ENCODE measurements at regions not wholly inside any gene's neighbourhood (a gene's known extent, or its start where the extent isn't known, plus 50 kb on each side); places are given as distances from the start of the nearest gene placed in this dataset.
A peak's percentile ranks its signal among the peaks of the same experiment; 100 is the strongest.

DNA sequence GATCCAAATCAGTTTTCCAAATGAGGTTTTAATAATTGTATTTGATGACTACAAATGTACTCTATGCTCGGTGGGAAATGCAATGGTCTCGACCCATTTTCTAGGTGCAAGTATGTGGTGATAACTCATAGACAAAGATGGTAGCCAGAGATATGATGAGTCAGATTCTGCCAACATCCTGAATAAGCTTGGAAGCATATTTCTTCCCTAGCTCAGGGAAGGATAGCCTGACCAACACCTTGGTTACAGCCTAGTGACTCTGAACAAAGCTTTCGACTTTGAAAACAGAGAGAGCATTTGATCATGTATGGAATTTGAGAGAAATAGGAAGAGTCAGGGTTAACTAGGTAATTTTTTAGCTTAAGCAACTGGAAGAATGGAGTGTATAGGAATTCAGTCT is 128.3 kb upstream of the MYOCD start:
- FAIRE-seq: no peak

DNA sequence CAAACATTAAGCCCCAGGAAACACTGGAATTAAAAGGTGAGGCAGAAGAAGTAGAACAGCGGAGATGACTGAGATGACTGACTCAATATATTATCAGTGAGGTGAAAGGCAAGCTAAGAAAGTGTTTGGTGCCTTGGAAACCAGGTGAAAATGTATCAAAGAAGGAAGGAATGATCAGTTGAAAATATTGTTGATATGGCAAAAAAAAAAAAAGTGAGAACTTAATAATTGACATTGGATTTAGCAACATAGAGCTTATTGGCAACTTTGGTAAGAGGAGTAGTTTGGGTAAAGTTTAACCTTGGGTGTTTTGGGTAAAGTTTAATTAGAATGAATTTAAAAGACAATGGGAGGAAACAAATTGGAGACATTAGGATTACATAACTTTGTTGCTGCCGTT is 127.7 kb upstream of the MYOCD start:
- no peak for FAIRE-seq

DNA sequence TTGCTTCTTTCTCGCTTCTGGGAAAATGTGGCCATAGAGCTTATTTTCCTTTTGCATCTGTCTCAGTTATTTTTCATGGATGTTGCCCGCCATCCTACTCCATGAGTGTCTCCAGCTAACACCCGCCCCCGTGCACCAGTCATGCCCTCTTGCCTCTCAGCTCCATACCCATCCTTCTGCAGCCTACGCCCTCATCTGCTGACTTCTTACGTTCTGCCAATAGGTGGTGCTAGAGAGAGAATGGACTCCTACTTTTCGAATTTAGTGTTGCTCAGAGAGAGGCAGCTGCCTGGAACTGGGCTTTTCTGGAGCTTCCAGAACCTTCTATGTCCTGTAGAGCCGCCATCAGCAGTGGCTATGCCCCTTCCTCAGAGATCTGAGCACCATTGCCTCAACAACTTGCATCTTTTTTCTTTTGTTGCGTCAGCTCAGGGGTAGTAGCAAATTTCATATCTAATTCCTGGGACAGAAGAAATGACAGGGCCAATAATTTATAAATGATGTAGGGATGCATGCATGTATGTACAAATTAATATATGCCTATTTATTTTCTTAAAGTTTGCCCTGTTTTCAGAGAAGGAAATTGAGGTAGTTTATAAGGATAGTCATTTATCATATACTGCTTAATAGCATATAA is 119.7 kb upstream of the MYOCD start:
- FAIRE-seq: no peak

DNA sequence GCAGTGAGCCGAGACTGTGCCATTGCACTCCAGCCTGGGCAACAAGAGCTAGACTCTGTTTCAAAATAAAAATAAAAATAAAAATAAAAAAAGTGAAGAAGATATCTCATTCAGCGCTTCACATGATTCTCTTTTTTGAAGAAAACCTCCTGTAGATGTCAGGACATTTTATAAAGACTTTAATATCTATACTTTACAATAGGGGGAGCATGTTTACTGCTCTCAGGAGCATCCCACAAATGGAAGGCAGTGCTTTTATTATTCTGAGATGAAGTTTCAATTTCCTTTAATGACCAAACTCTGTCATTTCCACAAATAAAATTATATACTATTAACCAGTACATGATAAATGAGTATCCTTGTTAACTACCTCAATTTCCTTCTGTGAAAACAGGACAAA is 118.7 kb upstream of the MYOCD start:
- no peak for FAIRE-seq

DNA sequence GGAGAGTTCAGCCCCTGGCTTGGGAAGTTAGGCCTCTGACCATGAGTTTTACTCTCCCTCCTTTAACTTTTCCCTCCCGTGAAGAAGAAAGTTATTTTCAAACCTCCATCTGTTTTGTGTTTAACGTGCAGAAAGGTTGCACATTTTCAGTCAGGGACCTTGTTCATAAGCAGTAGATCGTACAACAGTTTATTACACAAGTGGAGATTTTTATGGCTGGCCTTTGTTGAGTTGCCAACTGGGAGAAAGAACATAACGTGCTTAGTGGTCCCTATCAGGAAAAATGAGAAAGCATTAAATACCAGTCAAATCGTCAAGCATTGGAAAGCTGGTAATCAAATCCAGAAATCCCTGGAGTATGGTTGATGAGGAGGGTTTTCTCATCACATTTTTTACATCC is 117.9 kb upstream of the MYOCD start:
- no peak for FAIRE-seq

DNA sequence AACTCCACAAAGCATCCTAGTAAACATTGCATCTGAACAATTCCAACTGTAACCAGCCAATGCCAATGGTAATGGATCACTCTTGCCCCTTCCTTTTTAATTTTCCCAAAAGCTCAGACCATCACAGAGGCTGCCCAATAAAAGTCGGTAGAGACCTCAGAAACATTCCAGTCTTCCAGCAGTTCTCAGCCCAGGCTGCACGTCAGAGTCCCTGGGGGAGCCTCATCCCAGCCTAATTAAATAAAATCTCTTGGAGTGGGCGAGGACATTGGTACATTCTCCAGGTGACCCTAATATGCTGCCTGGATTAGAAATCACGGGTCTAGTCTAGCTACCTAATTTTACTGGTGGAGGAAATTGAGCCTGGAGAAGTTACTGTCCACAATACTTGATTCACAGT is 117.1 kb upstream of the MYOCD start:
- FAIRE-seq: no peak

DNA sequence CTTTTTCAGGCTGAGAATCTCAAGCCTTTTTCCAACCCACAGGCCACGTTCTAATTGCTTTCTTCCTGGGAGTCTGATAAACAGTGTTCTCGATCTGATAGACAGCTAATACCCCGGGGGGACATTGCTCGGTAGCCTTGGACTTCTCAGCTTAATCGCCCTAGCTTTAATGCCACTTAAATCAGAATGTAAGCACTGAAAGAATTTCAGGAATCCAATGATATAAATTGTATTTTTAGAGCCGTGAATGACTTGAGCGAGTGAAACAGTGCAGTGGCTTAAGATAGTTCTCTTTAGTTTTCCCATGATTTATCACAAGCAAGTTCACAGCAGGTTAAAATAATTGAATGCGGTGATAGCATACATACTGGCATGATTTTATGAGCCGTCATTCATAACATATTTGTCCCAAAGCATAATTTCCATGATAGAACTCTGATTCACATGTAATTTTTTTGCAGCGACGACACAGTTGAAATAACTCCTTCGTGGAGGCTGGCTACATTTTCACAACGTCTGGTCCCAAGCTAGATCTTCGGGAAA is 116.1 kb upstream of the MYOCD start:
- FAIRE-seq: no peak

DNA sequence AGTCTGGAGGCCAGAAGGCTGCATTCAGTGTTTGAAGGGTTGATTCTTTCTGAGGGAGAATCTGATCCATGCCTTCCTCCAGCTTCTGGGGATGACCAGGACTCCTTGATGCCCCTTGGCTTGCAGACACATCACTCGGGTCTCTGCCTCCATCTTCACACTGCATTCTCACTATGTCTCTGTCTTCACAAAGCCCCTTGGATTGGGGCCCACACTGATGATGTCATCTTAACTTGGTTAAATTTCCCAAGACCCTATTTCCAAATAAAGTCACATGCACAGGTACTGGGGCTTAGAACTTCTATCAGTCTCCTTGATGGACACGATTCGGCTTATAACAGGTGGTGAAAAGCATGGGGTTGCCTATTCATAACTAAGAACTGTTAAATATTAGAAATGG is 112.1 kb upstream of the MYOCD start:
- FAIRE-seq: no peak

DNA sequence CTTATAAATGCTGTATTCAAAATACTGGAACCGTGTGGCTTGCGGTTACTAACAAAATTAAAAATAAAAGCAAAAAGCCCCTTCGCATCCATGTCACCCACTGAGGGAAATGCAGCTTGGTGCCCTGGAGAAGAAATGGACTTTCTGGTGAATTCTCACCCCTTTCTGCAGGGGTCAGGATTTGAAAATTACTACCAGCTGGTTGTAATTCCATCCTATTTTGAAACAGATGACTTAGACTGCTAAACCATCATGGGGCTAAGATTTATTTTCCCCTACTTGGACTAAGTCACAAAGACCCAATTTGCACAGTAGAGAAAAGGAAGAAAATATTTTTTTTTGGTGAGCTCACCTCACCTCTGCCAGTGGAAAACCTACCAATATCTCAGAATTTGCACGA is 111.4 kb upstream of the MYOCD start:
- FAIRE-seq: no peak

DNA sequence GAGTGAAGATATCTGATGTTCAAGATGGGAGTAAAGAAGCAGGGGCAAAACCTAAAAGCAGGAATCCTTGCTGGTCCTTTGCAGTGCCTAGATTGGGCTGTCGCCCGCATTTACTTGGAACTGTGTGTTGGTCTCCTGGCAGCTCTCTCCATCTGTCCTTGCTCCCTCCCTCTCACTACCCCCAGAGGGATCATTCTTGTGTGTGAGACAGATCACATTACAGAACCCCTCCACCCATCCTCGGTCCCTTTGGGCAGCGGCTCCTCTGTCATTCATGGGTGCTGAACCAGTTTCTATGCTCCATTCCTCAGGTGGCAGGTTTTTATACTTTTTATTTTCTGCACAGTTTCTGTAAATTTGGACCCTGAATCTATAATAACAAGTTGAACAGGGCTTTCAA is 99.4 kb upstream of the MYOCD start:
- FAIRE-seq: no peak

DNA sequence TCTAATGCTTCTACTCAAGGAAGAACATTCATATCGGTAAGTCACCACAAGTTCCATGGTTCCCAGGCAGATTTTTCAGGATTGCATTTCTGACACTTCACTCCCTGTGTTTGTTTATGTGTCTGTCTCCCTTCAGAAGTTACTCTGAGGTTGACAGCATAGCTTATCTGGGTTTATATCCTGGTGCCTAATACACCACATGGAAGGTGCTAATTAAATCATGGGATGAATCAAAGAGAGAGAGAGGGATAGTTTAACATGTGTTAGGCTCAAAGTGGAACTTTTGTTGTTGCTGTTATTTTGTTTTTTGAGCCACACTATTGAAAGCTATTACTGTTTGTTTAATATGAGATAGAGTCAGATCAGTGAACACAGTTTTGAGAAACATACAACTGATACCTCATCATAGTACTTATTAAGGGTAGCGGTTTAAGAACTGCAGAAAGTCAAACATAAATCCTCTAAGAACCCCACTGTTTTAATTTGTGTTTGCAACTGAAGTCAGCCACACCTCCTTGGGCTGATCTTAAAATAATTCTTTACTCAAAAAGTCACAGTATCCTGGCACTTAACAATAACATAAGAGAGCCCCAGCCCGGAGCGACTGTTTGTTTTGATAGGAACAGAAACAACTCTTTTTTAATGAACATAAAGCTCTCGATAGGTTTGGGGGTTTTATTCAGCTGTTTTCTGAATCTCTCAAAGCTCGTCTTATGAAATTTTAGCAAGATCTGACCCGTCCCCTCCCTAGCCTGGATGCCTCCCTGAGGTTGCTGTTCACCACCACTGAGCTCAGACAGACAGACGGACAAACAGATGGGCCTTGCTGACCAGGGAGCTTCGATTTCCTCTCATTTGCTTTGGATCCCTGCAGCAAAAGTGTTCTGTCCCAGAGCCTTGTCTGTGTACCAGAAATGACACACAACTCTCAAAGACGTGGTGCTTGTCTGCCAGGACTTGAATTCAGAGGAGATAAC is 98.3 kb upstream of the MYOCD start:
- FAIRE-seq: no peak

DNA sequence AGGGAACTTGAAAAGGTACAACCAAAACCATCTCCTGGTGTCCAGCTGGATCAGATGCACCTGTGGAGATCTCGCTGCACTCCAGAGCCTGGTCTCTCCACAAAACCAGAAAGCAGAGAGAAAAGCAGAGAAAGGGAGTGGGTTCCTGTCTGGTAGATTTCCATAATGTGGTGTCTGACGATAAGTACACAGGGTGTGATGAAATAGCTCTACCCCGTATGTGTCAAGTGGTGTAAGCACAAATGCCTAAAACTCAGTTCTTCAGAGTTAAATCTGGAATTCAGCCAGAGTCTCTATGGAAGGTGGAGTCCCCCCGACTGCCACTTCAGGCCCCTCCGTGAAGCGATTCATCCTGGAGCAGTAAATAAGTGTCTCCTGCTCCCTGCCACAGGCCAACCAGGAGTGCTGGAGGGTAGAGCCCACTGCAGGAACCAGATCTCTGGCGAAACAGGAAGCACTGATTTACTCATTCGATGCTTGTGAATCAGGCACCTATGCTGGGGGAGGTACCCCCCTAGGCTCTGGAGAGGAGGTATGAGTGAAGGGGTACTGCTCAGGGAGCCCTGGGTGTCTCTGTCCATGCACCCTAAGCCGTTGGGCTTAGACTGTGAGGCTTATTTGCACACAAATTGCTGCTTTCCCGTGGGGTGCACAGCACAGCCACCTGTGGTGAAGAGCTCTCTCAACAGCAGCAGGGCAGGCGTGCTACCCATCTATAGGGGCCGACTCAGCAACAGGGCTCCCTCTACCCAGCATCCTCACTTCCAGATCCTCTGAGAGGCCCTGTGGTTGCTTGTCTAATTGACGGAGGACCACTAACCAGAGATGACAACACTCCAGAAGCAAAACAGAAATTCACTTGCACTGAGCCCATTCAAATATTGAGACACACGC is 97.1 kb upstream of the MYOCD start:
- no peak for FAIRE-seq

DNA sequence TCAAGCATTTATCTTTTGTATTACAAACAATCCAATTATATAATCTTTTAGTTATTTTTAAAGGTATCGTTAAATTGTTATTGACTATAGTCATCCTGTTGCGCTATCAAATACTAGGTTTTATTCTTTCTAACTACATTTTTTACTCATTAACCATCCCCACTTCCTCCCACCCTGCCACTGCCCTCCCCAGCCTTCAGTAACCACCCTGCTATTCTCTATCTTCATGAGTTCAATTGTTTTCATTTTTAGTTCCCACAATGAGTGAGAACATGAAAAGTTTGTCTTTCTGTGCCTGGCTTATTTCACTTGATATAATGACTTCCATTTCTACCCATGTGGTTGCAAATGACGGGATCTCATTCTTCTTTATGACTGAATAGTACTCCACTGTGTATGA is 94.1 kb upstream of the MYOCD start:
- no peak for FAIRE-seq

DNA sequence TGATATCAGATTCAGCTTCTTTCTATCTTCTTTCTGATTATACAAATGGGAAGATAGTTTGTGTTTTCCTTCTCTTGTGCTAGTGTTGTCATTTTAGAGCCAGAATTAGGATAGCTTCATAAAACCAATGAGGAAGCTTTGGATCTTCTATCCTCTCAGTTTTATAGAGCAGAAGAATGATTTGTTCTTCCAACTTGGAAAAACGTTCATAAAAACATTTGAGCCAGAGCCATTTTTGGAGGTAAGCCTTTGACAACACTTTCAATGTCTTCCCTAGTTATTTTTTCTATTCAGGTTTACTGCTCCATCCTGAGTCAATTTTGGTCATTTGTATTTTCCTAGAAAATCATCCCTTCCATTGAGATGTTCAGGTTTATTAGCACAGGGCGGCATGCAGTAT is 91.2 kb upstream of the MYOCD start:
- FAIRE-seq: no peak

DNA sequence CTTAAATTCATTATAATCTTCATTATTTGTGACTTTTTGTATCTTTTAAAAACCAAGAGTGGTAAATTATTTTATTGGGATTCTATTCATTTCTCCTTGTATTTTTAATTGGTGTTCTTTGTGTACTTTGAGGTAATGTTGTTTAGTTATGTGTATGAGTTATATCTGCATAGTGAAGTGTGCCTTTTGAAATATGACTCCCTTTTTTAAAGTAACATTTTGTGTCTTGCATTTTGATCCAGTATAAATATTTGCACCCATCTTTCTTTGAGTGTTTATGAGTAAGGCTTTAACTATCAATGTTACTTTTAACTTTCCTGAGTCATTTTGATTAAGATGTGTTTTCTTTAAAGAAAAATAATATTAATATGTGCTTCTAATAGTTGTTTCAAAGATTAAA is 90.0 kb upstream of the MYOCD start:
- no peak for FAIRE-seq

DNA sequence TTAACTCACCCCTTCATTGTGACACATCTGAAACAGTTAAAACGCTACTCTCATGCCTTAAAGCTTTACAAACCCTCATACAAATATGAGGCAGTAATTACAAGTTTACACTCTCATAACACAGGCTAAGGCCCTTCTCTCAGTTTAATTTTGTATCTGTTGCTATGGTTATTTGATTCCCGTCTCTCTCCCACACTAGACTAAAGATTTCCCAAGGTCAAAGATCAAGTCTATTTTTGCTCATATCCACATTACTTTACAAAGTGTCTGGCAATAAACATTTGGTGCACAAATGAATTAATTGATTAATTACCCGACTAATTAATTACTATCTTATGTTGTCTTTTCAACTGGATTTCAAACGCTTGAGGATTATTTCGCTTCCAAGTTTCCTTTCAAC is 86.4 kb upstream of the MYOCD start:
- FAIRE-seq: peak; percentile 65

DNA sequence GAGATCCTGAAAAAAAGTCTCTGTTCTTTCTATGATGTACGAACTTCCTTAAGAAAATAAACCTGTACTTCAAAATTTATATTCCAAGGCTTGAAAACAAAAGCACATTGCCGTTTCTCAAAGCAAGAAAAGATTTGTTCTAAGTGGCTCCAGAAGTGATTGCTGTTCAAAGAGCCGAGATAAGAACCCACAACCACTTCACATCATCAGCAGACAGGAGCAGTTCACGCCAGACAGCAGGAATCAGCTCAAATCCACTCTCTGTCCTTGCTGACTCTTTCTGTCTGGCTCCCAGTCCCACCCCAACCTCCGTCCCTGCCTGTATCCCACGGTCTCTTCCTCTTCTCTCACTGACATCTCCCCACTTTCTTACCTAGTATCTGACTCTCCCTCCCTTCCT is 85.0 kb upstream of the MYOCD start:
- FAIRE-seq: no peak

DNA sequence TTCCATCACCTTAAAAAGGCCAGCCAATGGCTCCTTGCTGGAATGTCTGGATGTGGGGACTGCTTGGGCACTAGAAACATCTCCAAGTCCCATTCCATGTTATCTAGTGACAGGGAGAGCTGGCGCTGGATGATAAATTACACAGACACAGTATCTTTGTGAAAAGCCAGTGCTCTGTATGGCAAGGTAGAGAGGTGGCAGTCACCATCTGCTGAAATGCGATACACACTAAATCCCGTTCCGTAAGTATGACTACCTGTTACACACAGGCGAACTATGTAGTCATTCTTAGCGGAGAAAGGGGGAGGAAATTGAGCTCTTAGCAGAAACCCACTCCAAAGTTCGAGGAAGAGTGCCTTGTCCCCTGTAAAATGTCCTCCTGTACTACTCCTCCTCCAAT is 81.0 kb upstream of the MYOCD start:
- no peak for FAIRE-seq

DNA sequence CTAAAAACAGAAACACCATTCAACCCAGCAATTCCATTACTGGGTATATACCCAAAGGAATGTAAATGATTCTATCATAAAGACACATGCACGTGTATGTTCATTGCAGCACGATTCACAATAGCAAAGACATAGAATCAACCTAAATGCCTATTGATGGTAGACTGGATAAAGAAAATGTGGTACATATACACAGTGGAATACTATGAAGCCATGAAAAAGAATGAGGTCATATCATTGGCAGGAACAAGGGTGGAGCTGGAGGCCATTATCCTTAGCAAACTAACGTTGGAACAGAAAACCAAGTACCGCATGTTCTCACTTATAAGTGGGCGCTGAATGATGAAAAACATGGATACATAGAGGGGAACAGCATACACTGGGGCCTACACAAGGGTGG is 77.2 kb upstream of the MYOCD start:
- no peak for FAIRE-seq

DNA sequence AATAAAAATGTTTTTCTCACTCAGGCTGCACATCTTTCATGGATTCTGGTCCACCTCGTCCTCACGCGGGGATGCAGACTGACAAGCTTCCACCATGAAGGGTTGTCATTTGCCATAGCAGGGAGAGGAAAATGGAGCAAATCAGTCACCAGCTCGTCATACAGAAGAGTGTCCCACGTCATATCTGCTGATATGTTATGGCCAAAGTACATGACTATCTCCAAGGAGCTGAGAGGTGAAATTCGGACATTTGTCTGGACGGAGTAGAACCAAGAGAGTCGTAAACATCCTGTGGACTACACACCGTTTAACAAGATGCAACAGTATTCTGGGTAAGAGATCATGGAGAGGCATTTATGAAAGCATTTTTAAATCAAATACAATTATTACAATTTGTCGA is 75.3 kb upstream of the MYOCD start:
- FAIRE-seq: no peak

DNA sequence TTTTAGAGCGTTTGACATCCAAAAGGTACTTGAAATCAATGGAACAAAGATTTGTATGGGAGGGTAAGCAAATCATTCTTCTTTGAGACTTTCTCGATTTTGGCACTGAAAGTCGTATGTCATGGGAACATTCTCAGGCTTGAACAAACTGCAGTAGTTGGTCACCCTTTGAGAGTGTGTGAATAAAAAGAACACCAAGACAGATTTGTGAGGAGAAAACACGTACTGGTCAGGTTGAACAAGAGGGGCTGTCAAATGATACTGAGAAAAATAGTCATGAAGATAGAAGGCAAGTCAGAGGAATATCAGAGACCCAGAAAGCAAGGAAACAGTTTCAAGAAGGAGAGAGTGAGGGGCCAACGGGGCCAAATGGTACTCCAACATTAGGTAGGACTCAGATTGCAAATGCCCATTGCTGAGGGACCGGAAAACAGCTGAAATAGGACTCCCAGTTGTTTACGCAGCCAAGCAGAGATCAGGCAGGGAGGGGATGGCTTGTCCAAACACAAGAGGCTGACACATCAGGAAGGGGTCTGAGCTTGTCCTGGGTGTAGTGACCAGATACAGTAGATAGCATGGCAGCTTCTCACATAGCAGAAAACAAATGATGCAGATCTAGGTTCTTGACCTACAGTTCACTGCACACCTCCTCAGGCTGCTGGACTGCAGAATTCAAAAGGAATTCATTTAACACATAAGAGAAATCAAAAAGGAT is 74.5 kb upstream of the MYOCD start:
- FAIRE-seq: no peak

DNA sequence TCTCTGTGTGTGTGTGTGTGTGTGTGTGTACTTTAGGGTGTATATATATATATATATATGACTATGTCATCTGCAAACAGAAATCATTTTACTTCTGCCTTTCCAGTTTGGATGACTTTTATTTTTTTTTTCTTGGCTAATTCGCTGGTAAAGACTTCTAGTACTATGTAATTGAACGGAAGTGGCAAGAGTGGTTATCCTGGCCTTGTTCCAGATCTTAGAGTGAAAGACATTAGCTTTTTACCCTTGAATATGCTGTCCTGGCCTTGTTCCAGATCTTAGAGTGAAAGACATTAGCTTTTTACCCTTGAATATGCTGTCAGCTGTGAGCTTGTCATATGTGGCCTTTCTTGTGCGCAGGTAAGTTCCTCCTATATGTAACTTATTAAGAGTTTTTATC is 72.7 kb upstream of the MYOCD start:
- FAIRE-seq: no peak
